Keratinocyte (primary cell): ENCODE measurements at regions not wholly inside any gene's neighbourhood (a gene's known extent, or its start where the extent isn't known, plus 50 kb on each side); places are given as distances from the start of the nearest gene placed in this dataset.

Source experiments
- DNase-seq: peaks from one replicate; pipeline ENCODE4 v3.0.0-alpha.2; 2011; ENCODE audit warnings: low read depth, missing footprints, low spot score
- FAIRE-seq: peaks from 2 replicates; lab custom pipeline; 2011; peaks lifted over from hg19 to GRCh38; lab: Jason Lieb, UNC
- H2AFZ ChIP-seq: 2 replicates; pipeline ENCODE4 v1.6.0; 2012; ENCODE audit warnings: low read length, control low read depth, inconsistent platforms; ENCODE audit not compliant: control insufficient read depth
- H3K27ac ChIP-seq: 2 replicates; pipeline ENCODE4 v1.5.1; 2011; ENCODE audit warnings: low read length; ENCODE audit not compliant: control insufficient read depth, insufficient read depth
- H3K27me3 ChIP-seq: 3 replicates; pipeline ENCODE4 v1.6.0; 2011; ENCODE audit warnings: low read length; ENCODE audit not compliant: control insufficient read depth, insufficient read depth; ENCODE audit errors: extremely low read depth
- H3K36me3 ChIP-seq, 2 experiments: 2 replicates in 1 of 2; 3 replicates in 1 of 2; pipeline ENCODE4 v1.5.1; 2011; ENCODE audit warnings: low read length in 2 of 2, mild to moderate bottlenecking in 1 of 2; ENCODE audit not compliant: control insufficient read depth in 2 of 2, insufficient read depth in 2 of 2; ENCODE audit errors: extremely low read depth in 1 of 2
- H3K4me1 ChIP-seq: 3 replicates; pipeline ENCODE4 v1.5.1; 2011; ENCODE audit warnings: low read length; ENCODE audit not compliant: control insufficient read depth, insufficient read depth; ENCODE audit errors: extremely low read depth
- H3K4me2 ChIP-seq: 3 replicates; pipeline ENCODE4 v1.6.0; 2011; ENCODE audit warnings: low read depth, low read length; ENCODE audit not compliant: control insufficient read depth, insufficient read depth; ENCODE audit errors: extremely low read depth
- H3K4me3 ChIP-seq, 3 experiments: fragments of 200-600 bp in 1 of 3; sonication (generic) in 1 of 3; 2 replicates in 2 of 3; 3 replicates in 1 of 3; pipeline ENCODE4 v1.5.1; 2011 to 2016; ENCODE audit warnings: low read length in 3 of 3, mild to moderate bottlenecking in 3 of 3, control low read depth in 2 of 3, inconsistent platforms in 1 of 3, low read depth in 1 of 3, mixed read lengths in 1 of 3, mixed run types in 1 of 3, moderate library complexity in 1 of 3; ENCODE audit not compliant: control insufficient read depth in 2 of 3, insufficient read depth in 2 of 3; ENCODE audit errors: extremely low read depth in 1 of 3
- H3K79me2 ChIP-seq: 2 replicates; pipeline ENCODE4 v1.6.0; 2012; ENCODE audit warnings: low read length; ENCODE audit not compliant: control insufficient read depth, insufficient read depth
- H3K9ac ChIP-seq: 3 replicates; pipeline ENCODE4 v1.6.0; 2011; ENCODE audit warnings: low read length; ENCODE audit not compliant: control insufficient read depth, insufficient read depth; ENCODE audit errors: extremely low read depth
- H3K9me1 ChIP-seq: 3 replicates; pipeline ENCODE4 v1.6.0; 2011; ENCODE audit warnings: low read length; ENCODE audit not compliant: control insufficient read depth, insufficient read depth; ENCODE audit errors: extremely low read depth
- H3K9me3 ChIP-seq: 2 replicates; pipeline ENCODE4 v1.5.1; 2012; ENCODE audit warnings: low read depth, low read length; ENCODE audit not compliant: control insufficient read depth
- H4K20me1 ChIP-seq: 3 replicates; pipeline ENCODE4 v1.6.0; 2011; ENCODE audit warnings: low read length; ENCODE audit not compliant: control insufficient read depth, insufficient read depth; ENCODE audit errors: extremely low read depth
- EZH2 ChIP-seq: IDR thresholded peaks from one replicate; pipeline ENCODE4 v1.6.1; 2012; ENCODE audit warnings: inconsistent platforms, mild to moderate bottlenecking, low read length, moderate library complexity
- dilution Hi-C: fragments of 300-500 bp; cut with MboI; formaldehyde crosslinking; loops from one replicate; pipeline ENCODE4 v1.7.0; 2020; ENCODE audit warnings: low sequenced_read_pairs; ENCODE audit not compliant: extremely low pct_ligation_motif_present
- TF ChIP-seq, protein P1 (sequence below), 3 experiments: IDR thresholded peaks in 1 of 3; conservative IDR thresholded peaks in 1 of 3; optimal IDR thresholded peaks in 1 of 3; 2 replicates in 2 of 3; 3 replicates in 1 of 3; pipeline versions ENCODE3 to v1.5.1; 2011; ENCODE audit warnings: low read length in 3 of 3, mild to moderate bottlenecking in 3 of 3, moderate library complexity in 2 of 3, control low read depth in 1 of 3, inconsistent platforms in 1 of 3; ENCODE audit not compliant: insufficient read depth in 2 of 3; ENCODE audit errors: extremely low read depth in 1 of 3

DNA sequence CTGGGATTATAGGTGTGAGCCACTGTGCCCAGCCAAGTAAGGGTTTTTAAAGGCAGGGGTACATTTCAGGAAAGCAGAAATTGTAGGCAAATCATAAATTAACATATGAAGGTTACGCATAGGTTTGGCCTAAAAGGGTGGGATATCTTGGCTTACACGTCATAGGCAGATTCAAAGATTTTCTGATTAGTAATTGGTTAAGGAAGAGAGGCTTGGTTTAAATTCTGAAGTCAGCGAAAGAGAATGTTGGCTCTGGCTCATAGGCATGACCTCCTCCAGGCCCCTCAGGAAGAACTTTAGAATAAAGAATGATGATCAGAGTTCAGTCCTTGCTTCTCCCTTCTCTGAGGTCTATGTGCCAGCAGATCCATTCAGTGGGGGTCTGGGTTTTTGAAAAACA lies 124.8 kb upstream of the RBBP6 start:
- H3K79me2 ChIP-seq = no peaks in the 10 kb centered on the region
- no peaks in the 10 kb centered on the region for H3K27me3 ChIP-seq
- H3K9ac ChIP-seq = no peak overlapping the region
- no peaks in the 10 kb centered on the region for H3K36me3 ChIP-seq
- H4K20me1 ChIP-seq = no peaks in the 10 kb centered on the region
- H3K4me3 ChIP-seq = no peak overlapping the region
- no peaks in the 10 kb centered on the region for H3K9me3 ChIP-seq
- no peaks in the 10 kb centered on the region for H3K9me1 ChIP-seq
- FAIRE-seq = no peak
- dilution Hi-C loops = no loop called here
- no peak overlapping the region for H3K4me2 ChIP-seq
- DNase-seq = no peak
- no peak for TF ChIP-seq EZH2
- TF ChIP-seq, protein P1, sequence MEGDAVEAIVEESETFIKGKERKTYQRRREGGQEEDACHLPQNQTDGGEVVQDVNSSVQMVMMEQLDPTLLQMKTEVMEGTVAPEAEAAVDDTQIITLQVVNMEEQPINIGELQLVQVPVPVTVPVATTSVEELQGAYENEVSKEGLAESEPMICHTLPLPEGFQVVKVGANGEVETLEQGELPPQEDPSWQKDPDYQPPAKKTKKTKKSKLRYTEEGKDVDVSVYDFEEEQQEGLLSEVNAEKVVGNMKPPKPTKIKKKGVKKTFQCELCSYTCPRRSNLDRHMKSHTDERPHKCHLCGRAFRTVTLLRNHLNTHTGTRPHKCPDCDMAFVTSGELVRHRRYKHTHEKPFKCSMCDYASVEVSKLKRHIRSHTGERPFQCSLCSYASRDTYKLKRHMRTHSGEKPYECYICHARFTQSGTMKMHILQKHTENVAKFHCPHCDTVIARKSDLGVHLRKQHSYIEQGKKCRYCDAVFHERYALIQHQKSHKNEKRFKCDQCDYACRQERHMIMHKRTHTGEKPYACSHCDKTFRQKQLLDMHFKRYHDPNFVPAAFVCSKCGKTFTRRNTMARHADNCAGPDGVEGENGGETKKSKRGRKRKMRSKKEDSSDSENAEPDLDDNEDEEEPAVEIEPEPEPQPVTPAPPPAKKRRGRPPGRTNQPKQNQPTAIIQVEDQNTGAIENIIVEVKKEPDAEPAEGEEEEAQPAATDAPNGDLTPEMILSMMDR (optimal IDR thresholded peaks at IDR 0.05 in 1 of 3, IDR thresholded peaks at IDR 0.05 in 1 of 3, conservative IDR thresholded peaks at IDR 0.05 in 1 of 3; ENCODE audit: extremely low read depth in 1 of 3, insufficient read depth in 2 of 3, low read length in 3 of 3) = no peak
- no peak overlapping the region for H3K27ac ChIP-seq
- H2AFZ ChIP-seq = no peak overlapping the region
- H3K4me1 ChIP-seq = no peaks in the 10 kb centered on the region

DNA sequence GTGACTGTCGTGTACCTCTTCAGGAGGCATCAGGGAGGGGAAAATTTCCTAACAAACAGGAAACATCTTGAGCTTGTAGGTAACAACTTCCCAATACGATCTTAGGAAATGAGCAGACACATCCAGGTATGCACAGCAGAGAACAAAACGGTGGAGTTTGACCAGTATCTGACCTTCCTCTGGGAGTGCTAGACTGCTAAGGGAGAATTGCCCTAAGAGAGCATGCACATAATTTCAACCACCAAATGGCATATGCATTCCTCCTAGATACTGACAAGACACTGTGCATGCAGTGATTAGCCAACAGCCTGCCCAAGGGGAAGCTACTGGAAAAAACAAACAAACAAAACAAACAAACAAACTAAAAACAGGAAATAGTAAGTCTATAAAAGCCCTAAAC lies 120.6 kb upstream of the RBBP6 start:
- H3K36me3 ChIP-seq = no peaks in the 10 kb centered on the region
- no peak overlapping the region for H3K9ac ChIP-seq
- FAIRE-seq = no peak
- no peak overlapping the region for H3K27ac ChIP-seq
- no peak overlapping the region for H2AFZ ChIP-seq
- H4K20me1 ChIP-seq = no peaks in the 10 kb centered on the region
- no peak overlapping the region for H3K4me2 ChIP-seq
- H3K4me1 ChIP-seq = no peaks in the 10 kb centered on the region
- no peak overlapping the region for H3K4me3 ChIP-seq
- dilution Hi-C loops = no loop called here
- no peaks in the 10 kb centered on the region for H3K9me1 ChIP-seq
- no peaks in the 10 kb centered on the region for H3K79me2 ChIP-seq
- no peak for TF ChIP-seq EZH2
- TF ChIP-seq, protein P1 (optimal IDR thresholded peaks at IDR 0.05 in 1 of 3, IDR thresholded peaks at IDR 0.05 in 1 of 3, conservative IDR thresholded peaks at IDR 0.05 in 1 of 3; ENCODE audit: extremely low read depth in 1 of 3, insufficient read depth in 2 of 3, low read length in 3 of 3) = no peak
- no peaks in the 10 kb centered on the region for H3K27me3 ChIP-seq
- no peak for DNase-seq
- no peaks in the 10 kb centered on the region for H3K9me3 ChIP-seq
